ENCODE measurements at regions not wholly inside any gene's neighbourhood (a gene's known extent, or its start where the extent isn't known, plus 50 kb on each side); places are given as distances from the start of the nearest gene placed in this dataset.
"Not testable (repeated sequence)": the region's sequence is repeated elsewhere in the genome, so short reads cannot be mapped to it uniquely, and the experiment has no call there.

GRCh38 chr14:34058510-34058909 is 107.6 kb upstream of the EGLN3 start:
- DNase-seq, result no peak

GRCh38 chr14:34056046-34056445 is 105.2 kb upstream of the EGLN3 start:
- DNase-seq, result no peak

GRCh38 chr14:34055157-34055950 is 104.5 kb upstream of the EGLN3 start:
- DNase-seq, result no peak

GRCh38 chr14:34053666-34054065 is 102.8 kb upstream of the EGLN3 start:
- DNase-seq, result no peak

- no peak for DNase-seq
These were observed 101.8 kb upstream of the EGLN3 start for GRCh38 chr14:34052658-34053014.

GRCh38 chr14:34051966-34052657 is 101.2 kb upstream of the EGLN3 start:
- DNase-seq, result no peak

- no peak for DNase-seq
These were observed 99.7 kb upstream of the EGLN3 start for GRCh38 chr14:34050606-34051005.

- DNase-seq, result no peak
These were observed 98.9 kb upstream of the EGLN3 start for GRCh38 chr14:34049790-34050189.

- DNase-seq, result not testable (repeated sequence)
These were observed 98.3 kb upstream of the EGLN3 start for GRCh38 chr14:34049187-34049586.

GRCh38 chr14:34046799-34047520 is 96.1 kb upstream of the EGLN3 start:
- no peak for DNase-seq

GRCh38 chr14:34044666-34045306 is 93.9 kb upstream of the EGLN3 start:
- no peak for DNase-seq

GRCh38 chr14:34044373-34044637 is 93.4 kb upstream of the EGLN3 start:
- no peak for DNase-seq

- no peak for DNase-seq
These were observed 92.9 kb upstream of the EGLN3 start for GRCh38 chr14:34043627-34044372.

GRCh38 chr14:34041220-34041619 is 90.3 kb upstream of the EGLN3 start:
- no peak for DNase-seq

GRCh38 chr14:34040766-34041165 is 89.9 kb upstream of the EGLN3 start:
- no peak for DNase-seq

GRCh38 chr14:34039428-34040047 is 88.7 kb upstream of the EGLN3 start:
- DNase-seq, result no peak

GRCh38 chr14:34038358-34039057 is 87.6 kb upstream of the EGLN3 start:
- DNase-seq, result no peak

- DNase-seq, result no peak
These were observed 85.5 kb upstream of the EGLN3 start for GRCh38 chr14:34036319-34036766.

GRCh38 chr14:34035934-34036250 is 85.0 kb upstream of the EGLN3 start:
- DNase-seq, result no peak

GRCh38 chr14:34035177-34035933 is 84.5 kb upstream of the EGLN3 start:
- DNase-seq, result no peak
